HG03442 (cell line): ENCODE measurements at regions not wholly inside any gene's neighbourhood (a gene's known extent, or its start where the extent isn't known, plus 50 kb on each side); places are given as distances from the start of the nearest gene placed in this dataset.

Experiments used
- ATAC-seq: cut with Tn5 transposase; IDR thresholded peaks from one replicate; pipeline ENCODE4 v1.9.1; 2021; ENCODE audit warnings: mild to moderate bottlenecking, moderate library complexity; ENCODE audit not compliant: unreplicated experiment

GRCh38 chr18:68532328-68532885 lies 182.5 kb downstream of the TMX3 start:
- no peak for ATAC-seq

GRCh38 chr18:68525091-68525490 lies 189.8 kb downstream of the TMX3 start:
- no peak for ATAC-seq

GRCh38 chr18:68520406-68521075 lies 194.4 kb downstream of the TMX3 start:
- ATAC-seq: no peak

GRCh38 chr18:68519336-68519735 lies 195.6 kb downstream of the TMX3 start:
- no peak for ATAC-seq

GRCh38 chr18:68509902-68510301 lies 205.0 kb downstream of the TMX3 start:
- no peak for ATAC-seq

GRCh38 chr18:68507781-68508180 lies 207.1 kb downstream of the TMX3 start:
- no peak for ATAC-seq

- ATAC-seq: no peak
These were observed 209.7 kb downstream of the TMX3 start for GRCh38 chr18:68505178-68505574.

- ATAC-seq: no peak
These were observed 210.3 kb downstream of the TMX3 start for GRCh38 chr18:68504441-68505177.

- ATAC-seq: no peak
These were observed 214.4 kb downstream of the TMX3 start for GRCh38 chr18:68500556-68500955.

- no peak for ATAC-seq
These were observed 215.8 kb downstream of the TMX3 start for GRCh38 chr18:68499141-68499540.

- ATAC-seq: no peak
These were observed 216.3 kb downstream of the TMX3 start for GRCh38 chr18:68498636-68499035.

- no peak for ATAC-seq
These were observed 216.7 kb downstream of the TMX3 start for GRCh38 chr18:68498185-68498584.

- ATAC-seq: no peak
These were observed 219.9 kb downstream of the TMX3 start for GRCh38 chr18:68494802-68495581.

GRCh38 chr18:68489013-68489792 lies 225.7 kb downstream of the TMX3 start:
- no peak for ATAC-seq

- ATAC-seq: no peak
These were observed 230.7 kb downstream of the TMX3 start for GRCh38 chr18:68484241-68484640.

- no peak for ATAC-seq
These were observed 232.1 kb downstream of the TMX3 start for GRCh38 chr18:68482815-68483214.

- ATAC-seq: no peak
These were observed 234.7 kb downstream of the TMX3 start for GRCh38 chr18:68480196-68480595.

GRCh38 chr18:68478246-68478645 lies 236.7 kb downstream of the TMX3 start:
- ATAC-seq: no peak

GRCh38 chr18:68475883-68476282 lies 239.0 kb downstream of the TMX3 start:
- ATAC-seq: no peak

GRCh38 chr18:68472701-68473295 lies 242.1 kb downstream of the TMX3 start:
- ATAC-seq: no peak
